CD4-positive, alpha-beta memory T cell (primary cell): ENCODE measurements at regions not wholly inside any gene's neighbourhood (a gene's known extent, or its start where the extent isn't known, plus 50 kb on each side); places are given as distances from the start of the nearest gene placed in this dataset.
A peak's percentile ranks its signal among the peaks of the same experiment; 100 is the strongest.

ENCODE experiments used
- CTCF ChIA-PET: fragments of 350-600 bp; sonication (Branson Sonifier 250); formaldehyde crosslinking; loops from one replicate; lab custom pipeline; 2021; ENCODE audit warnings: inconsistent platforms; ENCODE audit not compliant: partially characterized antibody; lab: Charles Lee
- POLR2A ChIA-PET: fragments of 350-600 bp; sonication (Branson Sonifier 250); formaldehyde crosslinking; loops from one replicate; lab custom pipeline; 2021; ENCODE audit not compliant: partially characterized antibody; lab: Charles Lee
- DNase-seq, 5 donors: peaks; one replicate each; pipeline versions ENCODE4 v3.0.0 to v3.0.0-alpha.2; 2020 to 2022; ENCODE audit warnings: mixed read lengths in 1 of 5
- H3K27ac ChIP-seq: one replicate; pipeline ENCODE4 v1.7.0; 2013; ENCODE audit warnings: low read depth, low read length
- H3K27me3 ChIP-seq: 2 replicates; pipeline ENCODE4 v1.7.0; 2013; ENCODE audit warnings: mild to moderate bottlenecking, low read length, moderate library complexity; ENCODE audit not compliant: insufficient read depth
- H3K36me3 ChIP-seq: 2 replicates; pipeline ENCODE4 v1.7.0; 2013; ENCODE audit warnings: mild to moderate bottlenecking, low read length, moderate library complexity; ENCODE audit not compliant: insufficient read depth
- H3K4me1 ChIP-seq: 2 replicates; pipeline ENCODE4 v1.7.0; 2013; ENCODE audit warnings: mild to moderate bottlenecking, low read length, moderate library complexity; ENCODE audit not compliant: insufficient read depth
- H3K4me3 ChIP-seq, 2 donors: one replicate each; pipeline ENCODE4 v1.7.0; 2013; ENCODE audit warnings: low read length in 2 of 2, mild to moderate bottlenecking in 1 of 2
- H3K9me3 ChIP-seq, 2 donors: one replicate each; pipeline ENCODE4 v1.7.0; 2013; ENCODE audit warnings: low read length in 2 of 2, control low read depth in 1 of 2; ENCODE audit not compliant: control insufficient read depth in 1 of 2
- H3K27ac Mint-ChIP-seq, 7 donors: one replicate each; pipeline ENCODE4 v1.8.0; 2020 to 2021; ENCODE audit warnings: mixed read lengths in 7 of 7, mild to moderate bottlenecking in 6 of 7, inconsistent platforms in 3 of 7, moderate library complexity in 3 of 7
- H3K27me3 Mint-ChIP-seq, 2 donors: one replicate each; pipeline ENCODE4 v1.8.0; 2020 to 2021; ENCODE audit warnings: mixed read lengths in 2 of 2
- H3K36me3 Mint-ChIP-seq, 2 donors: one replicate each; pipeline ENCODE4 v1.8.0; 2020 to 2021; ENCODE audit warnings: mixed read lengths in 2 of 2, inconsistent platforms in 1 of 2, mild to moderate bottlenecking in 1 of 2
- H3K4me1 Mint-ChIP-seq, 4 donors: one replicate each; pipeline ENCODE4 v1.8.0; 2020 to 2021; ENCODE audit warnings: mixed read lengths in 4 of 4, mild to moderate bottlenecking in 1 of 4
- H3K4me3 Mint-ChIP-seq, 8 donors: one replicate each; pipeline ENCODE4 v1.8.0; 2020 to 2021; ENCODE audit warnings: mixed read lengths in 8 of 8, mild to moderate bottlenecking in 7 of 8, moderate library complexity in 6 of 8, inconsistent platforms in 3 of 8
- H3K9me3 Mint-ChIP-seq, 8 donors: one replicate each; pipeline ENCODE4 v1.8.0; 2020 to 2021; ENCODE audit warnings: mixed read lengths in 8 of 8, mild to moderate bottlenecking in 5 of 8, inconsistent platforms in 3 of 8, moderate library complexity in 1 of 8
- intact Hi-C: fragments of 100-400 bp; cut with micrococcal nuclease; formaldehyde crosslinking; loops from one replicate; pipeline ENCODE4 v1.15.1; 2023

GRCh38 chr2:19769513-19769912, 132.3 kb downstream of the TTC32 start:
- intact Hi-C loops = no loop called here

GRCh38 chr2:19767899-19768298, 133.9 kb downstream of the TTC32 start:
- Mint-ChIP-seq H3K9me3 (peaks cover 0 to 4% (median 0%) of the 10 kb centered on the region in 8 donors), H3K27me3 (peaks cover 0 to 2% of the 10 kb centered on the region in 2 donors), H3K4me1 (no peaks in the 10 kb centered on the region), H3K36me3 (no peaks in the 10 kb centered on the region), H3K27ac (no peak overlapping the region), H3K4me3 (no peak overlapping the region)
- DNase-seq = no peak
- Histone ChIP-seq H3K27ac (no peak overlapping the region), H3K36me3 (no peaks in the 10 kb centered on the region), H3K4me3 (no peak overlapping the region), H3K4me1 (no peaks in the 10 kb centered on the region), H3K27me3 (no peaks in the 10 kb centered on the region), H3K9me3 (no peaks in the 10 kb centered on the region)
- ChIA-PET POLR2A (no interaction called here), CTCF (no interaction called here)
- intact Hi-C loops = no loop called here

More at GRCh38 chr2:19769513-19769912, 132.3 kb downstream of the TTC32 start:
- no peaks in the 10 kb centered on the region for H3K36me3 ChIP-seq
- no peak overlapping the region for H3K4me3 ChIP-seq
- DNase-seq = no peak
- H3K27ac Mint-ChIP-seq = peak overlapping the region in 1 of 7 donors; percentile 3
- no peak overlapping the region for H3K4me3 Mint-ChIP-seq
- no peaks in the 10 kb centered on the region for H3K27me3 ChIP-seq
- peaks cover 0 to 4% (median 0%) of the 10 kb centered on the region in 8 donors for H3K9me3 Mint-ChIP-seq
- H3K9me3 ChIP-seq = no peaks in the 10 kb centered on the region
- POLR2A ChIA-PET = no interaction called here
- no peaks in the 10 kb centered on the region for H3K4me1 ChIP-seq
- no peaks in the 10 kb centered on the region for H3K4me1 Mint-ChIP-seq
- no peak overlapping the region for H3K27ac ChIP-seq
- H3K36me3 Mint-ChIP-seq = no peaks in the 10 kb centered on the region
- H3K27me3 Mint-ChIP-seq = peaks cover 0 to 2% of the 10 kb centered on the region in 2 donors
- CTCF ChIA-PET = no interaction called here

GRCh38 chr2:19764998-19765397, 136.8 kb downstream of the TTC32 start:
- POLR2A ChIA-PET = no interaction called here

GRCh38 chr2:19763731-19764130, 138.1 kb downstream of the TTC32 start:
- H3K9me3 ChIP-seq = no peaks in the 10 kb centered on the region
- no peaks in the 10 kb centered on the region for H3K27me3 ChIP-seq
- Mint-ChIP-seq H3K4me3 (no peak overlapping the region), H3K9me3 (peaks cover 0 to 4% (median 0%) of the 10 kb centered on the region in 8 donors), H3K4me1 (no peaks in the 10 kb centered on the region), H3K27ac (no peak overlapping the region), H3K27me3 (peaks cover 2 to 3% of the 10 kb centered on the region in 2 donors), H3K36me3 (no peaks in the 10 kb centered on the region)
- POLR2A ChIA-PET = no interaction called here
- no peak for DNase-seq
- intact Hi-C loops = no loop called here
- no peak overlapping the region for H3K27ac ChIP-seq
- CTCF ChIA-PET = no interaction called here
- H3K4me3 ChIP-seq = no peak overlapping the region
- no peaks in the 10 kb centered on the region for H3K36me3 ChIP-seq
- H3K4me1 ChIP-seq = no peaks in the 10 kb centered on the region

More at GRCh38 chr2:19764998-19765397, 136.8 kb downstream of the TTC32 start:
- Histone ChIP-seq H3K4me3 (no peak overlapping the region), H3K9me3 (no peaks in the 10 kb centered on the region), H3K27ac (no peak overlapping the region), H3K27me3 (no peaks in the 10 kb centered on the region), H3K4me1 (no peaks in the 10 kb centered on the region), H3K36me3 (no peaks in the 10 kb centered on the region)
- Mint-ChIP-seq H3K27ac (no peak overlapping the region), H3K9me3 (peaks cover 0 to 4% (median 0%) of the 10 kb centered on the region in 8 donors), H3K4me1 (no peaks in the 10 kb centered on the region), H3K27me3 (peaks cover 1 to 2% of the 10 kb centered on the region in 2 donors), H3K4me3 (no peak overlapping the region), H3K36me3 (no peaks in the 10 kb centered on the region)
- intact Hi-C loops = no loop called here
- DNase-seq = no peak
- CTCF ChIA-PET = no interaction called here

- Histone ChIP-seq H3K4me1 (no peaks in the 10 kb centered on the region), H3K27me3 (no peaks in the 10 kb centered on the region), H3K27ac (no peak overlapping the region), H3K9me3 (no peaks in the 10 kb centered on the region), H3K4me3 (no peak overlapping the region), H3K36me3 (no peaks in the 10 kb centered on the region)
- ChIA-PET POLR2A (no interaction called here), CTCF (no interaction called here)
- H3K36me3 Mint-ChIP-seq = no peaks in the 10 kb centered on the region
- H3K27ac Mint-ChIP-seq = no peak overlapping the region
- intact Hi-C loops = no loop called here
- DNase-seq = no peak
- peaks cover 0 to 4% (median 0%) of the 10 kb centered on the region in 8 donors for H3K9me3 Mint-ChIP-seq
- no peak overlapping the region for H3K4me3 Mint-ChIP-seq
- no peaks in the 10 kb centered on the region for H3K4me1 Mint-ChIP-seq
- H3K27me3 Mint-ChIP-seq = peaks cover 2 to 5% of the 10 kb centered on the region in 2 donors
Measured at GRCh38 chr2:19762959-19763605, 138.7 kb downstream of the TTC32 start.

GRCh38 chr2:19762142-19762541, 139.6 kb downstream of the TTC32 start:
- intact Hi-C loops = no loop called here
- Histone ChIP-seq H3K27ac (no peak overlapping the region), H3K4me1 (no peaks in the 10 kb centered on the region), H3K27me3 (no peaks in the 10 kb centered on the region), H3K36me3 (no peaks in the 10 kb centered on the region), H3K4me3 (no peak overlapping the region), H3K9me3 (no peaks in the 10 kb centered on the region)
- Mint-ChIP-seq H3K4me3 (no peak overlapping the region), H3K27ac (no peak overlapping the region), H3K4me1 (no peaks in the 10 kb centered on the region), H3K27me3 (peaks cover 2 to 6% of the 10 kb centered on the region in 2 donors), H3K36me3 (no peaks in the 10 kb centered on the region), H3K9me3 (peaks cover 0 to 4% (median under 1%) of the 10 kb centered on the region in 8 donors)
- no peak for DNase-seq
- ChIA-PET CTCF (no interaction called here), POLR2A (no interaction called here)

- H3K4me1 Mint-ChIP-seq = no peaks in the 10 kb centered on the region
- intact Hi-C loops = no loop called here
Measured at GRCh38 chr2:19759880-19760279, 141.9 kb downstream of the TTC32 start.

More at GRCh38 chr2:19759880-19760279, 141.9 kb downstream of the TTC32 start:
- Histone ChIP-seq H3K36me3 (no peaks in the 10 kb centered on the region), H3K27me3 (no peaks in the 10 kb centered on the region), H3K4me3 (no peak overlapping the region), H3K9me3 (no peaks in the 10 kb centered on the region), H3K4me1 (no peaks in the 10 kb centered on the region), H3K27ac (no peak overlapping the region)
- Mint-ChIP-seq H3K27me3 (peaks cover 0 to 10% of the 10 kb centered on the region in 2 donors), H3K27ac (no peak overlapping the region), H3K9me3 (peaks cover 0 to 3% (median under 1%) of the 10 kb centered on the region in 8 donors), H3K4me3 (no peak overlapping the region), H3K36me3 (no peaks in the 10 kb centered on the region)
- POLR2A ChIA-PET = no interaction called here
- CTCF ChIA-PET = no interaction called here
- no peak for DNase-seq
